Mesodermal cell (in vitro differentiated cells): ENCODE measurements at regions not wholly inside any gene's neighbourhood (a gene's known extent, or its start where the extent isn't known, plus 50 kb on each side); places are given as distances from the start of the nearest gene placed in this dataset.

Experiments used
- H3K27ac ChIP-seq: 2 replicates; pipeline ENCODE4 v1.7.0; 2013; ENCODE audit warnings: mild to moderate bottlenecking, low read depth, low read length, moderate library complexity; ENCODE audit not compliant: severe bottlenecking
- H3K36me3 ChIP-seq: 2 replicates; pipeline ENCODE4 v1.7.1; 2013; ENCODE audit warnings: mild to moderate bottlenecking, low read length, moderate library complexity; ENCODE audit not compliant: control insufficient read depth, insufficient read depth
- H3K4me1 ChIP-seq: one replicate; pipeline ENCODE4 v1.7.1; 2013; ENCODE audit warnings: mild to moderate bottlenecking, low read length; ENCODE audit not compliant: insufficient read depth, control insufficient read depth, poor library complexity, severe bottlenecking
- H3K4me3 ChIP-seq: 2 replicates; pipeline ENCODE4 v1.7.0; 2013; ENCODE audit warnings: low read length, control low read depth, mild to moderate bottlenecking; ENCODE audit not compliant: insufficient read depth, poor library complexity, severe bottlenecking; ENCODE audit errors: extremely low read depth
- H3K9me3 ChIP-seq: 2 replicates; pipeline ENCODE4 v1.7.1; 2013; ENCODE audit warnings: mild to moderate bottlenecking, low read length, moderate library complexity; ENCODE audit not compliant: control insufficient read depth
- WGBS, 2 experiments: methylation state at CpG; one replicate each; pipeline ENCODE4 v1.1.5; 2013; ENCODE audit warnings: missing lambda C conversion rate in 2 of 2; ENCODE audit not compliant: insufficient coverage in 2 of 2; 5-methylcytosine and 5-hydroxymethylcytosine counted together

GRCh38 chr5:165495829-165496380 is 1990.5 kb downstream of the MAT2B start:
- Histone ChIP-seq H3K27ac (no peak overlapping the region), H3K36me3 (no peaks in the 10 kb centered on the region), H3K9me3 (no peaks in the 10 kb centered on the region), H3K4me3 (no peak overlapping the region), H3K4me1 (no peaks in the 10 kb centered on the region)
- WGBS, 2 experiments: 85 to 92% methylated on average over 4 of the region's 5 CpGs

GRCh38 chr5:165497707-165498106 is 1992.3 kb downstream of the MAT2B start:
- WGBS, 2 experiments: 61 to 74% methylated on average over 4 of the region's 5 CpGs
- H3K27ac ChIP-seq: no peak overlapping the region

GRCh38 chr5:165502893-165503691 is 1997.7 kb downstream of the MAT2B start:
- 60 to 89% methylated on average over 1 to 4 of the region's 11 CpGs for whole genome bisulfite sequencing, 2 experiments
- H3K36me3 ChIP-seq: no peaks in the 10 kb centered on the region
- no peak overlapping the region for H3K27ac ChIP-seq
- H3K4me3 ChIP-seq: no peak overlapping the region
- H3K9me3 ChIP-seq: peaks cover 9% of the 10 kb centered on the region
- H3K4me1 ChIP-seq: peaks cover 3% of the 10 kb centered on the region

More at GRCh38 chr5:165497707-165498106, 1992.3 kb downstream of the MAT2B start:
- H3K36me3 ChIP-seq: no peaks in the 10 kb centered on the region
- no peaks in the 10 kb centered on the region for H3K4me1 ChIP-seq
- no peaks in the 10 kb centered on the region for H3K9me3 ChIP-seq
- H3K4me3 ChIP-seq: no peak overlapping the region

GRCh38 chr5:165504674-165505073 is 1999.3 kb downstream of the MAT2B start:
- WGBS, 2 experiments: 100% methylated on average over 1 of the region's 1 CpG; no CpG with 5 or more reads in 1 of the 2 experiments
- Histone ChIP-seq H3K9me3 (peaks cover 11% of the 10 kb centered on the region), H3K36me3 (no peaks in the 10 kb centered on the region), H3K4me3 (no peak overlapping the region), H3K4me1 (peaks cover 3% of the 10 kb centered on the region), H3K27ac (no peak overlapping the region)

GRCh38 chr5:165508286-165508685 is 2002.9 kb downstream of the MAT2B start:
- H3K36me3 ChIP-seq: no peaks in the 10 kb centered on the region
- no CpG with 5 or more reads among the region's 1 CpG for whole genome bisulfite sequencing, 2 experiments
- H3K9me3 ChIP-seq: peaks cover 11% of the 10 kb centered on the region
- peaks cover 3% of the 10 kb centered on the region for H3K4me1 ChIP-seq
- no peak overlapping the region for H3K27ac ChIP-seq
- no peak overlapping the region for H3K4me3 ChIP-seq

GRCh38 chr5:165508861-165509260 is 2003.4 kb downstream of the MAT2B start:
- H3K9me3 ChIP-seq: peaks cover 11% of the 10 kb centered on the region
- H3K4me3 ChIP-seq: no peak overlapping the region
- no peak overlapping the region for H3K27ac ChIP-seq
- no peaks in the 10 kb centered on the region for H3K4me1 ChIP-seq
- H3K36me3 ChIP-seq: no peaks in the 10 kb centered on the region

GRCh38 chr5:165521816-165522610 is 2016.6 kb downstream of the MAT2B start:
- no peak overlapping the region for H3K27ac ChIP-seq
- 89 to 90% methylated on average over 5 to 6 of the region's 8 CpGs for WGBS, 2 experiments
- no peaks in the 10 kb centered on the region for H3K36me3 ChIP-seq
- no peak overlapping the region for H3K4me3 ChIP-seq
- peaks cover 3% of the 10 kb centered on the region for H3K9me3 ChIP-seq
- no peaks in the 10 kb centered on the region for H3K4me1 ChIP-seq

- H3K36me3 ChIP-seq: no peaks in the 10 kb centered on the region
- peaks cover 24% of the 10 kb centered on the region for H3K9me3 ChIP-seq
- H3K4me1 ChIP-seq: no peaks in the 10 kb centered on the region
- no peak overlapping the region for H3K27ac ChIP-seq
- 96% methylated on average over 2 of the region's 5 CpGs; no CpG with 5 or more reads in 1 of the 2 experiments for WGBS, 2 experiments
- no peak overlapping the region for H3K4me3 ChIP-seq
These were observed 2019.9 kb downstream of the MAT2B start for GRCh38 chr5:165525271-165525670.

GRCh38 chr5:165526357-165526756 is 2020.9 kb downstream of the MAT2B start:
- Histone ChIP-seq H3K27ac (no peak overlapping the region), H3K4me3 (no peak overlapping the region), H3K4me1 (no peaks in the 10 kb centered on the region), H3K36me3 (no peaks in the 10 kb centered on the region), H3K9me3 (peaks cover 24% of the 10 kb centered on the region)
- 100% methylated on average over 1 of the region's 3 CpGs for WGBS, 2 experiments

GRCh38 chr5:165527577-165527976 is 2022.2 kb downstream of the MAT2B start:
- Histone ChIP-seq H3K9me3 (peaks cover 24% of the 10 kb centered on the region), H3K4me3 (no peak overlapping the region), H3K27ac (no peak overlapping the region), H3K36me3 (no peaks in the 10 kb centered on the region), H3K4me1 (no peaks in the 10 kb centered on the region)
- 89 to 92% methylated on average over 3 of the region's 4 CpGs for WGBS, 2 experiments
